22Rv1 (cell line): ENCODE measurements at regions not wholly inside any gene's neighbourhood (a gene's known extent, or its start where the extent isn't known, plus 50 kb on each side); places are given as distances from the start of the nearest gene placed in this dataset.

Source experiments
- ZFX ChIP-seq: fragments of 450-650 bp; IDR thresholded peaks from 2 replicates; pipeline ENCODE4 v1.6.1; 2017; ENCODE audit warnings: antibody characterized with exemption, borderline replicate concordance
- TF ChIP-seq, protein P1 (sequence below): fragments of 450-650 bp; IDR thresholded peaks from 2 replicates; pipeline ENCODE4 v1.5.1; 2017; ENCODE audit warnings: mild to moderate bottlenecking

DNA sequence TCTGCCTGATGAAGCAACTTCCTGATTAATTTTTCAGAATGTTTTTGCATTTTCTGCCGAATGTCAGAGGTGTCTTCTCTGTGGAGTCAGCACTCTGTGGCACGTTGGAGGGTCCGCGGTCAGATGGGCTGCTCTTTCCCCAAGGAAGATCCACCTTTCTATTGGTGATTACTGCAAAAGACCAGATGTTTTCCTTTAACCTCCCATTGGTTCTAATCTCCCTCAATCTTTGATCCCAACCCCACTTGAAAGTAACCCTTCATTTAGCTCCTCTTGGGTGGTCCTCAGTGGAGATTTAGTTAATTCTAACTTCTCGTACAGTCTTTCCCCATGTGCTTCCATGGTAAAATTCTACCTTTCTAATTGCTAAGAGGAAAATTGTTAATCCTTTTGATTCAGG, 397.7 kb upstream of the DDHD1 start:
- TF ChIP-seq, protein P1, sequence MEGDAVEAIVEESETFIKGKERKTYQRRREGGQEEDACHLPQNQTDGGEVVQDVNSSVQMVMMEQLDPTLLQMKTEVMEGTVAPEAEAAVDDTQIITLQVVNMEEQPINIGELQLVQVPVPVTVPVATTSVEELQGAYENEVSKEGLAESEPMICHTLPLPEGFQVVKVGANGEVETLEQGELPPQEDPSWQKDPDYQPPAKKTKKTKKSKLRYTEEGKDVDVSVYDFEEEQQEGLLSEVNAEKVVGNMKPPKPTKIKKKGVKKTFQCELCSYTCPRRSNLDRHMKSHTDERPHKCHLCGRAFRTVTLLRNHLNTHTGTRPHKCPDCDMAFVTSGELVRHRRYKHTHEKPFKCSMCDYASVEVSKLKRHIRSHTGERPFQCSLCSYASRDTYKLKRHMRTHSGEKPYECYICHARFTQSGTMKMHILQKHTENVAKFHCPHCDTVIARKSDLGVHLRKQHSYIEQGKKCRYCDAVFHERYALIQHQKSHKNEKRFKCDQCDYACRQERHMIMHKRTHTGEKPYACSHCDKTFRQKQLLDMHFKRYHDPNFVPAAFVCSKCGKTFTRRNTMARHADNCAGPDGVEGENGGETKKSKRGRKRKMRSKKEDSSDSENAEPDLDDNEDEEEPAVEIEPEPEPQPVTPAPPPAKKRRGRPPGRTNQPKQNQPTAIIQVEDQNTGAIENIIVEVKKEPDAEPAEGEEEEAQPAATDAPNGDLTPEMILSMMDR = no peak
- TF ChIP-seq ZFX = no peak
